ENCODE measurements at regions not wholly inside any gene's neighbourhood (a gene's known extent, or its start where the extent isn't known, plus 50 kb on each side); places are given as distances from the start of the nearest gene placed in this dataset.
"Not testable (repeated sequence)": the region's sequence is repeated elsewhere in the genome, so short reads cannot be mapped to it uniquely, and the experiment has no call there.

GRCh38 chr1:189158155-189158554 is 1319.5 kb downstream of the BRINP3 start:
- no peak for DNase-seq

- no peak for DNase-seq
Measured at GRCh38 chr1:189175889-189176288, 1301.8 kb downstream of the BRINP3 start.

DNA sequence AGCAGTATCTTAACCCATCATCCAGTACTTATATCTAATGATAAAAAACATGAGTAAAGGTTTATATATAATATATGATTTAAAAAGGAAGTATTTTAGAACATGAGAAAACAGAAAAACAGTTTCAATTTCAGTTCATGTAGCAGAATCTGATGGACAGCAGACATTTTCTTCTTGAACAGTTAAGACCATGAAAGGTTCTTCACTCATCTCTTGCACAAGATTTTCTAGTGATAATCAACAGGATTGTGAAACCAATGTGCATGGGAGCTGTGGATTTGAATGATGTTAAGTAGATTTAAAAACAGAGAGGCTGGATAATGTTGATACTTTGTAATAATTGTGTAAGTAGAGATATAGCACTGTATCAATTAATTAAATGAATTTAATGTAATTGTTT is 1297.6 kb downstream of the BRINP3 start:
- DNase-seq: no peak

GRCh38 chr1:189185097-189185496 is 1292.6 kb downstream of the BRINP3 start:
- no peak for DNase-seq

- no peak for DNase-seq
Measured at GRCh38 chr1:189192741-189193520, 1284.7 kb downstream of the BRINP3 start.

DNA sequence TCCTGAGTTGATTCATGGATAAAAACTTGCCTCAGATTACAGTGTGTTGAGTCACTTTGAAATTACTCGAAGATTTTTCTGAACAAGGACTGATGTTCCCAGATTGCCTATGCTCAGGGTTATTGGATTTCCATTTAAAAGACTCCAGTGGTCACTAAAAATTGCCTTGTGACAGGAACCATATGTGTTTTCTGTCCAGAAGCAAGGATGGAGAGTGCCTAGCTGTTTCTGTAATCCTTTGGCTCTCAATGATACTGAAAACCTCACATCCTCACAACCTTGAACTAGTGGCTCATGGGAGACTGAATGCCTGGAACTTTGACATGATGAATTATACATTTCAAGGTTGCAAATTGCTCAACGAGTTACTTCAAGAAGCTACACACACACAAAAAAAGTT is 1271.8 kb downstream of the BRINP3 start:
- DNase-seq: no peak

GRCh38 chr1:189206617-189207016 is 1271.0 kb downstream of the BRINP3 start:
- no peak for DNase-seq

GRCh38 chr1:189211742-189212141 is 1265.9 kb downstream of the BRINP3 start:
- no peak for DNase-seq

- no peak for DNase-seq
Measured at GRCh38 chr1:189212606-189213005, 1265.1 kb downstream of the BRINP3 start.

GRCh38 chr1:189216886-189217285 is 1260.8 kb downstream of the BRINP3 start:
- no peak for DNase-seq

DNA sequence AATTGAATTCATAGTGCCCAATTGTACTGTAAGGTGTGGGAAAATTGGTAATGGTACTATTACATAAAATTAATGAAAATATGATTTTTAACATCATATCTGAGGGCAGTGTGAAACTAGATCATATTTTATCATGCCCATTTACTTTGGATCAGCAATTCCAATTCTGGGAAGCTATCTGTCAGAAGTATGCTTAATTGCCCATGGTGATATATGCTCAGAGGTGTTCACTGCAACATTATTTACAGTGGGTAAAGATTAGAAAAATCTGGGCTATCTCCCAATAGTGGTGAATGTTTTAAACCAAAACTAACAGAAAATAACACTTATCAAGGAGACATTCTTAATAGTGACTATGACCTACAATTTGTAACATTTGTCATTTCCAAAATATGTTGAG is 1260.0 kb downstream of the BRINP3 start:
- DNase-seq: no peak

- no peak for DNase-seq
Measured at GRCh38 chr1:189220750-189221149, 1256.9 kb downstream of the BRINP3 start.

DNA sequence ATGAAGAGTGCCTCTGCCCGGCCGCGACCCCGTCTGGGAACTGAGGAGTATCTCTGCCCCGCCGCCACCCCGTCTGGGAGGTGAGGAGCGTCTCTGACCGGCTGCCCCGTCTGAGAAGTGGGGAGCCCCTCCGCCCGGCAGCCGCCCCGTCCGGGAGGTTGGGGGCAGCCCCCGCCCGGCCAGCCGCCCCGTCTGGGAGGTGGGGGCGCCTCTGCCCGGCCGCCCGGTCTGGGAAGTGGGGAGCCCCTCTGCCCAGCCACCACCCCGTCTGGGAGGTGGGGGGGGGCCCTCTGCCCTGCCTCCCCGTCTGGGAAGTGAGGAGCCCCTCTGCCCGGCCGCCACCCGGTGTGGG is 1251.9 kb downstream of the BRINP3 start:
- not testable (repeated sequence) for DNase-seq

- DNase-seq: no peak
Measured at GRCh38 chr1:189226779-189227178, 1250.9 kb downstream of the BRINP3 start.

- DNase-seq: peak; percentile 38
Measured at GRCh38 chr1:189237008-189237407, 1240.7 kb downstream of the BRINP3 start.

GRCh38 chr1:189253601-189254350 is 1223.9 kb downstream of the BRINP3 start:
- no peak for DNase-seq

- not testable (repeated sequence) for DNase-seq
Measured at GRCh38 chr1:189261128-189261527, 1216.5 kb downstream of the BRINP3 start.

DNA sequence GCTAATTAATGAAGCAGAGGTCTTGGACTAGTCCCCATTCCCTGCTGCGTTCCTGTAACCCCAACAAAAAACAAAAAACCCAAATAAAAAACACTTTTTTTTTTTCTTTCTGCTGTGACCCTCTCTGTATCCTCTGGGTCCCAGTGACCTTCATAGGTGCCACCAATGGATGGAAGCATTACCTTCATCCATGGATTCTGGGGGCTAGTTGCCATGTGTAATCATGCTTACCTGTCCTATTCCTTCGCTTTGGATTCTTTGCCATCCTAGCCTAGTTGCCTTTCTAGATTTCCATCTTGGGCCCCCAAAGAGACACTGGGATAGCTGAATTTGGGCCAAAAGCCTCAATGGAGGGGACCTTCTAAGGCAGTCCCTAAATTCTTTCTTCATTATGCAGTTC is 1208.7 kb downstream of the BRINP3 start:
- no peak for DNase-seq

DNA sequence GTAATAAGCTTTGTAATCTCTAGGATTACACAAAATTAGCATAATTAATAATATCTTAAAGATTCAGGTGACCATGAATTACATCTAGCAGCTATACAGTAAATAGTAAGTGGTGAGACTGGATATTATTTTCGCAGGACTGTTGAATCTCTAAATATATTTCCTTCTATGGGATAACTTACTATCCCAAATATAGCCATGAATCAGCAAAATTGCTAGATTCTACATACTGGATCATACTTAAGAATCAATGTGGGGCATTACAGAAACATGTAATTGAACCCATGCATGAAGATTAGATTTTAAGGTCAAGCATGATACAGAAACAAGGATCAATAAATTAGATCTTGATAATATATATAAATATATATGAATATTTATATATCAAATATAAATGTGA is 1203.4 kb downstream of the BRINP3 start:
- DNase-seq: no peak

- no peak for DNase-seq
Measured at GRCh38 chr1:189275796-189276195, 1201.9 kb downstream of the BRINP3 start.

- no peak for DNase-seq
Measured at GRCh38 chr1:189289346-189289745, 1188.3 kb downstream of the BRINP3 start.

DNA sequence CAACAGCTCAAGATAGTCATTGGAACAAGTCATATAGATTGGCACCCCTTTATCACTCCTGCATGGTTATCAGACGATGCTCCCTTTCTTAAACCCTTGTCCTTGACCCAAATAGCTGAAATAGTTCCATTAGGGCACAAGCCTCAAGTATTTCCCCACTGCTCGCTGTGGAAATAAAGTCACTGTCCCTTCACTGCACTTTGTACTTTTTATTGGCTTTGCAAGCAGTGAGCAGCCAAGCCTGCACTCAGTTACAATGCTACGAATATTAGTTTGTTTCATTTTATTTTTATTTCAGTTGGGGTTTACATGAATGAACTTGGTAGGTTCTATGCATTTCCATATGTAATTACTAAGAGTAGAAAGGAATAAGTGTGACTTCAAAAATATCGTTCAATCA is 1176.4 kb downstream of the BRINP3 start:
- no peak for DNase-seq

- no peak for DNase-seq
Measured at GRCh38 chr1:189305279-189305678, 1172.4 kb downstream of the BRINP3 start.

- no peak for DNase-seq
Measured at GRCh38 chr1:189311915-189312314, 1165.7 kb downstream of the BRINP3 start.

GRCh38 chr1:189312499-189312898 is 1165.2 kb downstream of the BRINP3 start:
- DNase-seq: no peak
